ENCODE measurements at regions not wholly inside any gene's neighbourhood (a gene's known extent, or its start where the extent isn't known, plus 50 kb on each side); places are given as distances from the start of the nearest gene placed in this dataset.

DNA sequence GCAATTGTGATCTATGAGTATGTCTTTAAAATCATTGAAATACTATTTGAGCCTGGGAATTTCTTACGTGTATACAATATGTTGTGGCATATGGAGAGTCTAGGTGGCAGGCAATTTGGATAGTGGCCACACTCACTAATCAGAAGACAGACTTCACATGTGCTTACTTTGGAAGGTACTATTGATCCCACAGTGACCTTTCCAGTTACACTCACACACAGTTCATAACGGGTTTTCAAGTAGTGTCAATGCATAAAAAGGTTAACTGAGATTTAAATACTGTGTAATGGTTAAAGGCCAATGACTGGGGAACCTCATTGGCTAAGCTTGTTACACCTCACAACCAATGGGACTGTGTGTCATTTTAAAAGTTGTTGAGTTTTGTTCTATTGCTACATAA is 783.2 kb downstream of the RPA4 start:
- DNase-seq (ENCODE audit: low read depth in 2 of 3, low spot score in 1 of 3), result no peak

DNA sequence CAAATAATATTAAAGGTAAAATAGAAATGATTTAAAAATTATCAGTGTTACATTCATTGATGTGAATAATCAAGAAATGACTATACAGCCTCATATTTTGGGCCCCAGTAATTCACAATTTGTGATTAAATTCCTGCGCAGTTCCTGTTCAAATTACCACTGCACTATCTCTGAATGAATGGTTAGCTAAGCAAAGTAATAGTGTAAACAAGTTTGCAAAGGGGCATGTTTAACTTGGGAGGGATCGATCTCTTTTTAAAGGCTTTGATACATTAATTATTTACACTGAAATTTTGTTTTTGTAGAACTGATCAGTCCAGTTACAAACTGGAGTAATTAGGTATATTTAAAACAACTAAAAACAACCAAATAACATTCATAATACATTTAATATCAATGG is 784.4 kb downstream of the RPA4 start:
- DNase-seq (ENCODE audit: low read depth in 2 of 3, low spot score in 1 of 3), result no peak

DNA sequence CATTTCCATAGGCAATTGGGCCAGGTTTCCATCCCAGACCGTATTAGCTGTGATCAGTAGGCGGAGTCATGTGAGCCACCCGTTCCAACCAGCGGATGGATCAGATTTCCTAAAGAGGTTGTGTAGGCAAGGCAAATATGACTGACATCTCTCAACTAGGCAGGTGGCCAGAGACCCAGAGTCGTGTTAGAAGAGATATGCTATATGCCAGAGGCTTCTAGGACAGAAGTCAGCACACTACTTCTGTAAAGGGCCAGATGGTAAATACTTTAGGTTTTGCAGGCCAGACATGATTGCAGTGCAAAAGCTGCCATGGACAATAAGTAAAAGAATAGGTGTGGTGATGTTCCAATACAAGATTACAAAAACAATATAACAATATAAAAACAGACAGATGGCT is 788.4 kb downstream of the RPA4 start:
- DNase-seq (ENCODE audit: low read depth in 2 of 3, low spot score in 1 of 3), result no peak

DNA sequence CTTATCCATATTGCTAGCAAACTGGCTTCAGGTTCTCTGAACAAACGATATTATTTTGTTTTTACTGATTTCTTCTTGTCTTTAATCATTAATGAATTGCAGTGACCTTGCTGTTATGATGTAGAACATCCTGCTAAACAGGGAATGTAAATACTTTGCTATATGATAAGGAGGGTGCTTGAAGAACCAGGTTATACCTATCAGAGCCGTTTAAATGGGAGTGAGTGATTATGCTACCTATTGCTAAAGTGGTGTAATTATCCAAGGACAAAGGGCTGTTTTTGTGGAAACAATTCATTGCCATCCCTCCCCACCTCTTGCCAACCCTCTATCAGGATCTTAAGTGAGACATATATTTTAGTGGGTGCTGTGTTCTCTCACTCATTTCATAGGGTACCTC is 788.9 kb downstream of the RPA4 start:
- no peak for DNase-seq (ENCODE audit: low read depth in 2 of 3, low spot score in 1 of 3)

DNA sequence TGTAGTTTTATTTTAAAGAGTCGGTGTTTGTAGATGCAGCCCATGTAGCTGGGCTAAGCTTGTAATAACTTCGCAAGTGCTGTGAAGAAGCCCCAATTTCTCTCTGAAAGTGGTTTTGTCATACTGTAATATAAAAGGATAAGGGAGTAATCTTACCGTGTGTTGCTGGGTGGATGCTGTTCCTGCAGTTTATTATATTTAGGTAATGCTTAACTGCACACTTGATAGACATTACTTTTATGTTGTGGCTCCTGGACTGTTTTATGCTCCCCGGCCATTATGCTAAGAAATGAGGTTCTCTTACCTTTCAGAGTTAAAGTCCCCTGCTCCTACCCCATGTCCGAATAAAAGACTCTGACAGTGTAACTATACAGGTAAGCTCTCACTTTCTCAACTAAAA is 789.4 kb downstream of the RPA4 start:
- no peak for DNase-seq (ENCODE audit: low read depth in 2 of 3, low spot score in 1 of 3)

DNA sequence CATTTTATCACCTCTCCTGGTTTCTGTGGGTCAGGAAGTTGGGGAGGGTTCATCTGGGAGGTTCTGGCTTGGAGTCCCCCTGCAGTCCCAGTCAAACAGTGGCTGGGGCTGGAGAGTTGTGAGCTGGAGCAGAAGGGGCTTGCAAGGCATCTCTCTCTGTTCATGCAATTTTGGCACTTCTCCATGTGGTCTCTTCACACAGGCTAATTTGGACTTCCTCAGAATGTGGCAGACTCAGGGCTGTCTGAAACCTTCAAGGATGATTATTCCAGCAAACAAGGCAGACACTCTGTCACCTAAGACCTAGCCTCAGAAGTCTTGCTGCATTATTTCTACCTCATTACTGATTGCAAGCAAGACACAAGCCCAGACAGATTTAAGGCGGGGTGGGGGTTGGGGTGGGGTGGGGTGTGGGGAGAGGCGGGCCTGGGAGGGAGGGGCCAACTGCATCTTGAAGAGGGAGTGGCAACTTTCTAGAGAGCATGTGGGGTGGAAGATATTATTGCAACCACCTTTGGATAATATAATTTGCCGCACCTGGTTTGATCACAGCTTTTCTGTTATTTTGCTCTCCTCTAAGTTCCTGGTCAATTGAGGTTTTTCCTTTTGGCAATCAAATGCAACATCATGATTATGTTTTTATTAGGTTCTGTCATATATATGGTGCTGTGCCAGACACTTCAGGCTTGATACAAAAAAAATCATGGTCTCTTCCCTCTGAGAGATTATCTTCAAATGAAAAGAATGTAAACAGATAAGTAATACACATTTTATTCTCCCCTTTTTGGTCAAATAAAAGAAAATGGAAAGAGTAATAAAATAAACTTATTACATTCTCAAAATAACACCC is 799.5 kb downstream of the RPA4 start:
- DNase-seq (ENCODE audit: low read depth in 2 of 3, low spot score in 1 of 3), result no peak

DNA sequence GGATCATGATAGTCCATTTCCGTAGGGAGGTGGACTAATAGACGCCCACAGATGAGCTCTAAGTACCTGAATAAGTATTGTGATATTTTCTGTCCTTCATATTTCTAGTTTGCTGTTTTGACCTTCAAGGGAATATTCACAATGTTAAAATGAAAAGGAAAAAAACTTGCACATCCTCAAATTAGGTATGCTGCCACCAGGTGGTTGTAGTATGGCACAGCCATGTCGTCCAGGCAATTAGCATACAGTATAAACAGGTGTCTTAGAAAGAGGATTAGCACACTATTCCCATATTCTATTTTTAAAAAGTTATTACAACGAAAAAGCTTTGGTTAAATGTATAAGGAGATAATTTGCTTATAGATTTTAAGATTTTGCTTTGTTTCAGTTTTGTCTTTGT is 802.0 kb downstream of the RPA4 start:
- DNase-seq (ENCODE audit: low read depth in 2 of 3, low spot score in 1 of 3), result no peak

DNA sequence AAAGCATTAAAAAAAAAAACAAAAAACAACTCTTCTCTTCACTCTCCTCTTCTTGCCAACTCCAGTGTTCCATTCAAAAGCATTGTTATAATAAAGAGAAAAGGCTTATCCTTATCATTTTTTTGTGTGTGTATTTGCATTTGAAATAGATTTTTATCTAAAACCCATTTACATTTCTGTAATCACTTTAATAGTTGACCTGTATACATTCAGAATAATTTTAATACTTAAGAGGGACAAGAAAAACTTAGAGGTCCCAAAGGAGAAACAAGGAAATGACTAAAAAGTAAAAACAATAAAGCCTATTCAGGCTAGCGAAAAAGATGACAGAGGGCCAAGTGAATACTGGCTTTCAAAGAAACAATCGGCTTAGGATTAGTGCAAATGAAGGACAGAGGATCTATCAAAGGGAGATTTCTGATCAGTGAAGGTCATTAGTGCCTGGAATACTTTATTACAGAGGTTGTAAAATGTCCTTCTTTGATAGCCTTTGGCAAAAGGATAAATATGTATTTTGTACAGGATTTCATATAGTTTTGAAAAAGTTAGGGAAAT is 808.3 kb downstream of the RPA4 start:
- no peak for DNase-seq (ENCODE audit: low read depth in 2 of 3, low spot score in 1 of 3)

DNA sequence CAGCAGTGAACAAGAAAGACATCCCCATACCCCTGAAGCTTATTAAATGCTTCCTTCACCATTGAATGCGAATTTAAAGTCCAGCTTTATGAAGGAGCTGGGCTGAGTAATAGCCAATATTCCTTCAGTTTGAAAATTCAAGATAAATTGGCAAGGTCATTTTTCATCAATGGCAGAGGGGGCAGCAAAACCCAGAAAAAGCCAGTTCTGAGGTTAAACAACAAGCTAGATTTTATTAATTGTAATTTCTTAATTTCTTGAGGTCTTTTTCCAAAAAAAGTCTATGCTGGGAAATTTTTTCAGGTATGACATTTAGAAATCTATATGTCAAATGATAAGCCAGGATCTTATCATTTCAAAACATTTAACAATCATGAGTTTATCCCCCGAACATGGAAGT is 808.9 kb downstream of the RPA4 start:
- no peak for DNase-seq (ENCODE audit: low read depth in 2 of 3, low spot score in 1 of 3)

DNA sequence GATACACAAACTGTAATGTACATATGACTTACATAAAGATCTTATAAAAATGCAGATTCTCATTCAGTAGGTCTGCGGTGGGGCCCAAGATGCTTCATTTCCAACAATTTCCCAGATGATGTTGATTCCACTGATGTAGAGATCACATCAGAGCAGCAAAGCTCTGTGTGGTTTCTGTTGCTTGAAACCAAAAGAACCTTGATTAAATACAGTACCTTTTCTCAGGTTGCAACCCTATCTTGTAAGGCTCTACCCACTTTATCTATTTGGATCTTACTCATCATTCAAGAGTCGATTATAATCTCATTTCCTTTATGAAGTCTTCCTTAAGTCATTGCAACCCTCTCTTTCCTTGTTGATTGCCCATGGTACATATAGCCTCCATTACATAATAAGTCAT is 816.8 kb downstream of the RPA4 start:
- no peak for DNase-seq (ENCODE audit: low read depth in 2 of 3, low spot score in 1 of 3)

DNA sequence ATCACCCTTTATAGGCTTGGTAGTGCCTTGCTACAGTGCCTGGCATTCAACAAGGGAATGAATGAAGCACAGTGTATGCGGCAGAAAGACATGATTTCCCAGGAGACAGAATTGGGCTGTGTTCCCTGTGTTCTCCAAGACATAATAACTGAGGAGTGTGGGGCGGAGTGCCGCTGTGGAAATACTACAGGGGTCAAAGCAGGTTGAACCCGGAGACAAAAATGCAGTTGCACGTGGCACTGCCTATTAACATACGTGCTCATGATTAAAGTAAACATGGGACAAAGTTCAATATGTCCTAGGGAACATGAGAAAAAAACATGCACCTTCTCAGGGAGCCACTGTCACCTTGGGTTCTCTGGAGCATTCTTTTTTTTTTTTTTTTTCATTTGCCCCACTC is 820.8 kb downstream of the RPA4 start:
- no peak for DNase-seq (ENCODE audit: low read depth in 2 of 3, low spot score in 1 of 3)

DNA sequence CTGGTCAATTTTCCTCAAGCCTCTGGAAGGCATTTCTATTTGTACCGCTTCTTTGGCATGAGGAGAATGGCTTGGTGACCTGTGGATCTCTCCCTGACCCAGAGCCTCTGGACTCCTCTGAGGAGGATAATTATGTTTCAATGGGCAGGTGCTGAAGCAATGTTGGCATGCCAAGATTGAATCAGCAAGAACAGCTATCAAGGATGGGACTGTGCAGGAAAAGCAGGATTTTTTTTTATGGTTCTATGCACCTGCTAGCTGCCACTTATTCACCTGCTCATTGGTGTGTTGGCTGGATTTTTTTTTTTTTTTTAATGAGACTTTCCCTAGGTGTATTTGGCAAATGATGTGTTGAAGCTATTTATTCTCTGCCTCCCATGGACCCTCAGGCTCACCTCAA is 821.2 kb downstream of the RPA4 start:
- DNase-seq (ENCODE audit: low read depth in 2 of 3, low spot score in 1 of 3), result no peak

DNA sequence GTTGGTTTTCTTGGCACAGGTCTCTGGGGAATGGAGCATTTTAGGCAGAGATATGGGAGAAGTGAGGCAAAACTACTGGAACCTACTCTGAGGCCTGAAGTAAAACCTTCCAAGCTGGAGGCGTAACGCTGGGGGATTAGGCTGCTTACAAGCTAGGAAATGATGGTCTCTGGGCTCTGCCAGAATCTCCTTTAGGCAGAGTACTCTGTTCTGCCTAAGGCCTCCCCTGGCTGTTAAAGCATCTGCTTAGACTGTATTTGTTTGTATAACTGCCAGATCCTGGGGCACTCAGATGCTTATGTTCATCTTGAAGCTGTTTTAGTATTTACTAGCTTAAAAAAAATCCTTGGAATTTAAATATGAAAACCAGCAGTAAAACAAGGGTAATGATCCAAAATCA is 822.2 kb downstream of the RPA4 start:
- no peak for DNase-seq (ENCODE audit: low read depth in 2 of 3, low spot score in 1 of 3)

DNA sequence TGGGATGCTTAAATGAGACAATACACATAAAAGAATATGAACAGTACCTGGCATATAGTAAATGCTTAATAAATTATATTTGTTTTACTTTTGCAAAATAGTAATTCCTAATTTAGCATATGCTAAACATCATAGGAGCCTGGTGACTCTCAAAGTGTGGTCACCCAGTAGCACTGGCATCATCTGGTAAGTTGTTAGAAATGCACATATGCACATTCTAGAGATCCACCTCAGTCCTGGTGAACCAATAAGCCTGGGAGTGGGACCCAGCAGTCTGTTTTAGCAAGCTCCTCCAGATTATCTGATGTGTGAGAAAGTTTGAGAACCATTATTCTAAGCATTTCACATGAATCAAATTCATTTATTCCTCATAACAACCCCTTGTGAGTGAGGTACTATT is 830.4 kb downstream of the RPA4 start:
- no peak for DNase-seq (ENCODE audit: low read depth in 2 of 3, low spot score in 1 of 3)

DNA sequence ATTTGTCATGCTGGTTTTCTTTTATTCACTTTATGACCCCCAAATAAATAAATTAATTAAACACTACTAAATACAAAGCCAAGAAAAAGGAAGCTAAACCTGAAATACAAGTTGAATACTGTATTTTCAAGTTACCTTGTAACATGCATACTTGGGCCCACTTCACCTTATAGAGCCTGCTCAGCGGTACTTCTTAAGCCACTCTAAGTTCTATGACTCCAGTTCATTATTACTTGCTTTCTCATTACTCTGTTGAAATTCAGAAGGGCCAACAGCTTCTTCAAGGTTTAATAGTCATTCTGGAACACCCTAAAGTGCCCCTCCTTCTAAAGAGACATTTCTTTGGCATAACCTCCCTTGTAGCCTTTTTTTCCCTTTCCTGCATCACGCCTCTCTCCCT is 844.5 kb downstream of the RPA4 start:
- no peak for DNase-seq (ENCODE audit: low read depth in 2 of 3, low spot score in 1 of 3)

DNA sequence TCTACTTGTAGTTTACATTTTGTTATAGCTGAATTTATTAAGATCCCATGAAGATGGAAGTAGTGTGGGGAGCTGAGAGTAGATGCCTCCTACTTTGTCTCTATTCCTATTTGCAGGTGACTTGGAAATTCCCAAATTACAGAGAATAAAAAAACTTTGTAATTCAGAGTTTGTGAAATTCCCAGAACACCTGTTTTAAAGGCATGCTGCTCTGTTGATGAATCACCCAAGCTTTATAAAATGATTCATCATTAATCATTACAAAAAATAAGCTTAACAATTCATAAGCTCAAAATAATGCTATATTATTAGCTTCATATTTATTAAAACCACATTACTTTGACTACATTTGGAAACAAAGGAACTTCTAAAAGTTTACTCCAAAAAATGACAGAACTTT is 856.3 kb downstream of the RPA4 start:
- no peak for DNase-seq (ENCODE audit: low read depth in 2 of 3, low spot score in 1 of 3)

DNA sequence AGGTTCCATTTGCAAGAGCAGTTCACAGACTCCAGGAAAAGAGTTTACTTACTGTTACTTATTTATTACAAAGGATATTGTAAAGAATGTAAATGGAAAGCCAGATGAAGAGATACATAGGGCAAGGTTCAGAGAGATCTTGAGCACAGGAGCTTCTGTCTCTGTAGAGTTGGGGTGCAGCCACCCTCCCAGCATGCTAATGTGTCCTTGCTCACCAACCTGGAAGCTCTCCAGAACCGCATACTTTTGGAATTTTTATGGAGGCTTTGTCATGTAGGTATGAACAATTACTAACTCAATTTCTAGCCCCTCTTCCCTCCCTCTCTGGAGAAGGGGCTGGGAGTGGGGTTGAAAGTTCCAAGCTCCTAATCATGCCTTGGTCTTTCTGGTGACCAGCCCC is 857.2 kb downstream of the RPA4 start:
- DNase-seq (ENCODE audit: low read depth in 2 of 3, low spot score in 1 of 3), result no peak

DNA sequence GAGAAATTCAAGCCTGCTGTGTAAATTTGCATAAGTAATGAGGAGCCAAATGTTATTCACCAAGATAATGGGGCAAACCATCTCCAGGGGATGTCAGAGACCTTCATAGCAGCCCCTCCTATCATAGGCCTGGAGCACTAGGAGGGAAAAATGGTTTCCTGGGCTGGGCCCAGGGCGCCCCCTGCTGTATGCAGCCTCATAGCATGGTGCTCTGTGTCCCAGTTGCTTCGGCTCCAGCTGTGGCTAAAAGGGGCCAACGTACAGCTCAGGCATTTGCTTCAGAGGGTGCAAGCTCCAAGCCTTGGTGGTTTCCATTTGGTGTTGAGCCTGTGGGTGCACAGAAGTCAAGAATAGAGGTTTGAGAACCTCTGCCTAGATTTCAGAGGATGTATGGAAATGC is 859.3 kb downstream of the RPA4 start:
- peak; percentile 1 to 17 (median 1) for DNase-seq (ENCODE audit: low read depth in 2 of 3, low spot score in 1 of 3)

DNA sequence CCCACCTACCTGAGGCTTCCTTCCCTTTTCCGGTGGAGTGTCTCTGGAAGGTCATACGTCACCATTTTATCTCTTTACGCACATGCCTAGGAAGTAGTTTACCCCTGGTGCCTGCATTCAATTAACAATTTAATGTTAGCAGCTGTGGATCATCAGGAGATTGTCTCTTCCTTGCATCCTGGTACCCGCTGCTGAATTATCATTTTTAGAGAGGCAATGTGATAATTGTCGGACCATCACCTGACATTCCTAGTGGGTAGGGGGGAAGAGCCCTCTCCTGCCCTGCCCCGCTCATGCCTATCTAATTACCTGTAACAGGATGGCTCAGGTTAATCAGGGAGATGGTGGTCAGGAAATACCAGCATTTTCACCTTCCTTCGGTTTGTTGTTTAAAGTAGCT is 863.6 kb downstream of the RPA4 start:
- no peak for DNase-seq (ENCODE audit: low read depth in 2 of 3, low spot score in 1 of 3)

DNA sequence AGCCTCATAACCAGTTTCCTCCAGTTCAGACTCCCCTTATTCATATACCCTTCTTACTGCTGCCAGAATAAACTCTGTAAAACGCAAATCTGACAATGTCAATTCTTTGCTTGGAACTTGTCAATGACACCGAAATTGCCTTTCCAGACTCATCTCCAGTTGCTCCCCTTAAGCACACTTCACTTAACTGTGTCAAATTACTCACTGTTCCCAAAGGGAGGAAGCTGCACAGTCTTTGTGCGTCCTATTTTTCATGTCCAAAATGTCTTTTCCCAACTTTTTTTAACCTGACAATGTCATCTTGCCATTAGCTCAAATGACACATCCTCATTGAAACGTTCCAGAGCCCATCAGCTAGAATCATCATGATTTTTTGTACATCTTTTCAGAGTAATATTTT is 867.3 kb downstream of the RPA4 start:
- no peak for DNase-seq (ENCODE audit: low read depth in 2 of 3, low spot score in 1 of 3)

DNA sequence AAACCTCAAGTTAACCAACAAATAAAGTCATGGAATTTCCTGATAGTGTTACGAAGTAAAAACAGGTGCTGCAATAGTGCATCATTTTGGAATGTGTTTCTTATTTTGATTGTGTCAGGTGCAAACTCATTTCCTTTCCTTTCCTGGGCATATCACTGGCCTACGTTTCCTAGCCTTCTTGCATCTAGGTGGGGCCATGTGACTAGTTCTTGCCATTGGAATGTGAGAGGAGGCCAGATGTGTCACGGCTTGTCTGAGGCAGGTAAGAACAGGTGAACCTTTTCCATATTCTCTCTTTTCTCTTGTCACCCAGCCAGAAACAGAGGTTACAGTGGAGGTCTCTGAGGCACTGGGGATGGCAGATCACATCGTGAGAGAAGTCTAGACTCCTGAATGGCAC is 868.0 kb downstream of the RPA4 start:
- DNase-seq (ENCODE audit: low read depth in 2 of 3, low spot score in 1 of 3), result no peak

DNA sequence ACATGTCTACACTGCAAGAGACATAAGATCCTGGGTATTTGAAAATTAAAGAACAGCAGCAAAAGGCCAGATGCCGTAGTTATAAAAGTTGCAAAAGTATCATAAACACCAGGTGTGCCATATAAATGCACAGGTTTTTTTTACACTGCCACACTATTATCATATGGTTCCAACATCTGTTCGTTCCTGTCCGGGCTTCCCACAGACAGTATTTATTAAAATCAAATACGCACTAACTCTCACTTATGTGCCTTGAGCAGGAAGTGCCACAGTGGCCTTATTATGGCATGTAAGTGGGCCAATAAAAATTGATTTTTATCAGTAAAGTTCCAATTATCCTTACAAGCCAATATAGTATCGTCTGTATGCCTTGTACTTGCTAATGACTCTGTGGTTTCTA is 873.2 kb downstream of the RPA4 start:
- DNase-seq (ENCODE audit: low read depth in 2 of 3, low spot score in 1 of 3), result no peak

DNA sequence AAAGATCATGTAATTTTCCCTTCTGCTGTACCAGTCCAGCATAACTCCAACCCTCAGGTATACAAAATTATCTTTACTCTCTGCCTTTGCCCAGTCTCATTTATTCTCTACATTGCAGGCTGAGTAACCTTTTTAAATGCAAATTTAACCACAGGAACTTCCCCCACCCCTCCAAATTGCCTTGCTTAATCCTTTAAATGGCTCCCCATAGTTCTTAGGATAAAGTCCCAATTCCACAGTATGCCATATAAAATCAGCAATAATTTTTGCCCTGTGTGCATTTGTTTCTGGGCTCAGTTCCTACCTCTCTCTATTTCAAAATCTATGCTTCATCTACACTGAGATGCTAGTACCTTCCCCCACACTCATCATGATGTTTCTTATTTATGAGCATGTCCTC is 879.7 kb downstream of the RPA4 start:
- DNase-seq (ENCODE audit: low read depth in 2 of 3, low spot score in 1 of 3), result no peak
